Activated CD4-positive, alpha-beta memory T cell treated with anti-CD3 and anti-CD28 coated beads, Interleukin-2, amount 10 ng/mL, durations not matched to agents 7 days and 5 days (primary cell): ENCODE measurements at regions not wholly inside any gene's neighbourhood (a gene's known extent, or its start where the extent isn't known, plus 50 kb on each side); places are given as distances from the start of the nearest gene placed in this dataset.
A peak's percentile ranks its signal among the peaks of the same experiment; 100 is the strongest.

Experiments used
- CTCF ChIA-PET: fragments of 350-600 bp; sonication (Branson Sonifier 250); formaldehyde crosslinking; loops from one replicate; lab custom pipeline; 2021; ENCODE audit warnings: antibody characterized with exemption, inconsistent platforms; lab: Charles Lee
- POLR2A ChIA-PET: fragments of 350-600 bp; sonication (Branson Sonifier 250); formaldehyde crosslinking; loops from one replicate; lab custom pipeline; 2021; ENCODE audit warnings: antibody characterized with exemption; lab: Charles Lee
- DNase-seq: peaks from one replicate; pipeline ENCODE4 v3.0.0-alpha.2; 2020
- H3K27ac Mint-ChIP-seq: one replicate; pipeline ENCODE4 v1.8.0; 2021; ENCODE audit warnings: mild to moderate bottlenecking, mixed read lengths
- H3K27me3 Mint-ChIP-seq: one replicate; pipeline ENCODE4 v1.8.0; 2021; ENCODE audit warnings: mixed read lengths
- H3K36me3 Mint-ChIP-seq: one replicate; pipeline ENCODE4 v1.8.0; 2021; ENCODE audit warnings: low read depth, mixed read lengths
- H3K4me1 Mint-ChIP-seq: one replicate; pipeline ENCODE4 v1.8.0; 2021; ENCODE audit warnings: mixed read lengths
- H3K4me3 Mint-ChIP-seq: one replicate; pipeline ENCODE4 v1.8.0; 2021; ENCODE audit warnings: mild to moderate bottlenecking, mixed read lengths
- H3K9me3 Mint-ChIP-seq: one replicate; pipeline ENCODE4 v1.8.0; 2021; ENCODE audit warnings: mixed read lengths

DNA sequence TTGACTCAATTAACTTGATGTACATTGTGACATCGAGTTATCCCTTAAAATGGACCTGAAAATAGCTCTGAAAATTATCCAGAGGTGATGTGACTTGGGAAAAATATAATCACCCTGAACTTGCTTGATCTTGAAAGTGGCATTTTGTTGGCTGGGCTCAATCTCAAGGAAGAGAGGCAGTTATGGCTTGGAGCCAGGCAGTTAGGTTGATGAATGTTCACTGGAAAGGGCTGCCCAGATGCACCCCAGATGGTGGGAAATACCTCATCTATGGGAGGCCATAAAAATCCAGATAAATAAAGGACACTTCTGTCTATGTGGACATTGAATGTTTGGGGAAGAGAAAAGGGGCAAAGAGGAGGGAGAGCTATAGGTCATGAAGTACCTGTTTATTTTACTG lies 55.7 kb upstream of the OR5AN1 start:
- peaks cover 19% of the 10 kb centered on the region for H3K27me3 Mint-ChIP-seq
- H3K36me3 Mint-ChIP-seq, result no peaks in the 10 kb centered on the region
- no peak for DNase-seq
- CTCF ChIA-PET, result no interaction called here
- POLR2A ChIA-PET, result no interaction called here
- no peaks in the 10 kb centered on the region for H3K9me3 Mint-ChIP-seq
- no peak overlapping the region for H3K4me3 Mint-ChIP-seq
- H3K4me1 Mint-ChIP-seq, result no peaks in the 10 kb centered on the region
- no peak overlapping the region for H3K27ac Mint-ChIP-seq

DNA sequence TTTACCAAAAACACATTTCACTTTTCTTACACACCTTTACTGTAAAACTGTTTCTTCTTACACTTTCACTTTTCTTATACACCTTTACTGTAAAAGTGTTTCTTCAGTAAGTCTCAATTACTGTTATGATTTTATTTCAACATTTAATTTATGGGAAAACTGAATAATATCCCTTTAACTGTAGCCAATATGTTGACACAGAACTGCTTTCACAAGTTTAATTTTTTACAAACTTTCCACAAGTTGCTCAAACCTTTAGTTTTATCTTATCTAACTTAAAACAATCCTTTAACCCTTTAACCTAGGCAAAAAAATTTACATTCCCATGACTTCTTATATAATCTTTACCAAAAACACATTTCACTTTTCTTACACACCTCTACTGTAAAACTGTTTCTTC lies 63.3 kb upstream of the OR5AN1 start:
- no peak for DNase-seq
- Mint-ChIP-seq H3K4me1 (no peaks in the 10 kb centered on the region), H3K36me3 (no peaks in the 10 kb centered on the region), H3K27ac (no peak overlapping the region), H3K9me3 (peaks cover 4% of the 10 kb centered on the region), H3K4me3 (no peak overlapping the region), H3K27me3 (peaks cover 20% of the 10 kb centered on the region)
- POLR2A ChIA-PET, result no interaction called here
- CTCF ChIA-PET, result no interaction called here

DNA sequence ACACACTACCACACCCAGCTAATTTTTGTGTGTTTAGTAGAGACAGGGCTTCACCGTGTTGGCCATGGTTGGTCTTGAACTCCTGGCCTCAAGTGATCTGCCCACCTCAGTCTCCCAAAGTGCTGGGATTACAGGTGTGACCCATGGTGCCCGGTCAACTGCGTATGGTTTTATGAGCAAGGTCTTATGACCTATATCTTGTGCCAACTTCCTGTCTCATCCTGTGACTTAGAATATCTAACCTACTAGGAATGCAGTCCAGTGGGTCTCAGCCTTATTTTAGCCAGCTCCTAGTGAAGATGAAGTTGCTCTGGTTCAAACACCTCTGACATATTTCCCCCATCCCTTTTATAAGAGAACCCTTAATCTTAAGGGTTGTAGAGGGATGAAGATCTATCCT lies 66.1 kb upstream of the OR5AN1 start:
- DNase-seq, result no peak
- no peaks in the 10 kb centered on the region for H3K36me3 Mint-ChIP-seq
- H3K4me1 Mint-ChIP-seq, result no peaks in the 10 kb centered on the region
- no peak overlapping the region for H3K27ac Mint-ChIP-seq
- no peak overlapping the region for H3K4me3 Mint-ChIP-seq
- POLR2A ChIA-PET, result no interaction called here
- peaks cover 20% of the 10 kb centered on the region for H3K27me3 Mint-ChIP-seq
- CTCF ChIA-PET, result interaction anchor here (0.9 kb wide), 1 partner anchor 121 kb away, joined by 4 read pairs; the partner anchor contains the start of gene DTX4
- H3K9me3 Mint-ChIP-seq, result peaks cover 4% of the 10 kb centered on the region

DNA sequence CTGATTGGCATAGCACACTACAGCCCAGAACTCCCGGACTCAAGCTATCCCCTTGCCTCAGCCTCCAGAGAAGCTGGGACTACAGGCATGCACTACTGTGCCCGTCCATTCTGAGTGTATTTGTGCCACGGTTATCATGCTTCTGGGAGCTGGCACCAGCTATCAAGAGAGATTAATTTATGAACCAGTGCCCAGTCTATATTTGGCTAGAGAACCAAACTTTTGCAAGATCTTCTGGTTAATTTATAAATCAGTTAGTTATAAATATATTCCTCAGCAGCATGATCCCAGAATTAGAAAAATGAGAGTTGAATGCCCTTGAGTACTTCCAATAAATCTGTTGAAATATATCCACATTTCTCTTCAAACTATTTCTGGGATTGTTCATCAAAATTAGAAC lies 67.5 kb upstream of the OR5AN1 start:
- Mint-ChIP-seq H3K36me3 (no peaks in the 10 kb centered on the region), H3K9me3 (peaks cover 4% of the 10 kb centered on the region), H3K4me1 (no peaks in the 10 kb centered on the region)

DNA sequence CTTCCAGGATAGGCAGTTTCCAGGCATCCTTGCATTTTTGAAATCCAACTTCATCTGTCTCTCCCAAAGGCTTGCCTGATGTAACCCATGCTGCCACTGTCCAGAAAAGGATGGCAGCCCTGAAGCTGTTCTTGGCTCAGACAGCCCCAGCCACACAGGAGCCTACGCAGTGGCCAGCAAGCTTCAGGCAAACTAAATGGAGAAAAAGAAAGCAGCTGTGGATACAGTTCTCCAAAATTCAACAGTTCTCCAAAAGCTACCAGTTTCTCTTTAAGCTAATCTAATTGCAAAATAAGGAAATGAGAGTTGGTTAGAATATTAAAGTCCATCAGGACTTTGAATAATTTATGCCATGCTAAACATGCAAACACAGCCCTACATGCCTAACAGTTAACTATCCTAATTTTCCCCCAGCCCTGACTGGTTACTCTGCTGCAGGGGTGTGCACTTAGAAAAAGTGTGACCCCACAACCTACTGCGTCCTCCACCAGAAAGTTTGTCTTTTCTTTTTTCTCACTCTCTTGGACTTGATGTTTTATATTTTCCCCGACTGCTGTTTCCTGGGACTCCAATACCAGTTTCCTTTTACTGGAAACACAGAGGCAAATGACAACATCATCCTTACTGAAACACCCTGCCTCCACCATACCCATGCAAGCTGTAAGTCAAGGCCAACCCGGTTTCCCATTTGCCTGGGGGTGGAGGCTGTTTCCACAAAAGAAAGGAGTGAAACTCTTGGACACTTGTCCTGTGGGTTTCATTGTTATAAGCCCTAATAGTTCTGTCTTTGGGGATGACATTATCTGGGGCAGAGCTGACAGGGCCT lies 69.1 kb upstream of the OR5AN1 start:
- H3K4me1 Mint-ChIP-seq, result peaks cover 4% of the 10 kb centered on the region
- no peaks in the 10 kb centered on the region for H3K36me3 Mint-ChIP-seq
- ChIA-PET POLR2A (no interaction called here), CTCF (interaction anchor here (1.1 to 1.2 kb wide), 2 partner anchors 9 to 118 kb away, joined by 3 to 4 read pairs; partner anchors contain the start of gene DTX4)
- H3K4me3 Mint-ChIP-seq, result no peak overlapping the region
- peaks cover 22% of the 10 kb centered on the region for H3K27me3 Mint-ChIP-seq
- peaks cover 4% of the 10 kb centered on the region for H3K9me3 Mint-ChIP-seq
- no peak overlapping the region for H3K27ac Mint-ChIP-seq
- no peak for DNase-seq

More for the DNA sequence above, 67.5 kb upstream of the OR5AN1 start:
- CTCF ChIA-PET, result interaction anchor here (1.1 to 1.2 kb wide), 2 partner anchors 10 to 120 kb away, joined by 3 to 4 read pairs; partner anchors contain the start of gene DTX4
- Mint-ChIP-seq H3K27me3 (peaks cover 21% of the 10 kb centered on the region), H3K27ac (no peak overlapping the region), H3K4me3 (no peak overlapping the region)
- POLR2A ChIA-PET, result no interaction called here
- DNase-seq, result no peak

DNA sequence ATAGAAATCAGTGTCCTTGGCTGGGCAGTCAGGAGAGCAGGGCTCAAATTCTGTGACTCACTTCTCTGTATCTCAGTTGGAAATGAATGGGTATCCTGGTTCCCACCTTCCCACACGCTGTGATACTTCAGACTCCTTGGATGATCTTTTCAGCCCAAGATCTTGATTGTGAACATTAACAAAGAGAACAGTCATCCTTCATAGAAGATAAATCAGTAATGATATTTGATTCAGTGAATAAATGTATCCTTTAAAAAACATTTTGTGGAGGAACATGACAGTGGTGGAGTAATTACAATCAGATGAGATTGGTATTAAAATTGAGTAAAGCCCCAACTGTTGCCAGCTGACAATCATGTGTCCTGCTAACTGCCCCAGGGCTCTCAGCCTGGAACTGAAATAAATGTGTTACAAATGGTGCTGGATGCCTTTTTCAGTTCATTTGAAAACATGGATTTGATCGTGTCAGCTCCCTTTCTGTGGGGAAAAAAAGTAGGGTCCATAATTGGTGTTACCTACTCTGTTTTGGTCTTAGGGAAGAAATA lies 72.9 kb upstream of the OR5AN1 start:
- Mint-ChIP-seq H3K4me1 (peaks cover 16% of the 10 kb centered on the region), H3K27ac (no peak overlapping the region), H3K27me3 (peaks cover 20% of the 10 kb centered on the region), H3K4me3 (no peak overlapping the region), H3K9me3 (no peaks in the 10 kb centered on the region), H3K36me3 (no peaks in the 10 kb centered on the region)
- ChIA-PET POLR2A (no interaction called here), CTCF (interaction anchor here (1.0 to 1.9 kb wide), 2 partner anchors 114 to 127 kb away, joined by 4 to 10 read pairs; partner anchors contain the start of gene DTX4)
- DNase-seq, result no peak

DNA sequence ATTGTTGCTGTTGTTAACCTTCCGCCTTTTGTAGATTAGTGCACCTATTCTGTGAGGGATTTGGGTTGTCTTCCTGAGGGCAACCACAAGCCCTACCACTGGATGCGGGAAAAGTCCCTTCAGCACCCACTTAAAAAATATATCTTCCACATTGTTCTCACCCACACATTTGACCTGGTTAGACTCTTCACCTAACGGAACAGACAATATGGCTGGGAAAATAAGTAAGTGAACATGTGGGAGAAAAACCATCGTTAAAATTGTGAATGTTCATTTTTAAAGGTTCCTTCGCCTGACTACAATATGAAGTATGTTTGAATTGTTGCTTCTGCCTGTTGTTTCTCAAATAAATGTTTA lies 72.0 kb upstream of the MPEG1 start:
- H3K27ac Mint-ChIP-seq, result no peak overlapping the region
- POLR2A ChIA-PET, result no interaction called here
- CTCF ChIA-PET, result no interaction called here
- no peak overlapping the region for H3K4me3 Mint-ChIP-seq
- H3K36me3 Mint-ChIP-seq, result no peaks in the 10 kb centered on the region
- peaks cover 16% of the 10 kb centered on the region for H3K4me1 Mint-ChIP-seq
- H3K27me3 Mint-ChIP-seq, result peaks cover 19% of the 10 kb centered on the region
- no peaks in the 10 kb centered on the region for H3K9me3 Mint-ChIP-seq
- DNase-seq, result no peak

DNA sequence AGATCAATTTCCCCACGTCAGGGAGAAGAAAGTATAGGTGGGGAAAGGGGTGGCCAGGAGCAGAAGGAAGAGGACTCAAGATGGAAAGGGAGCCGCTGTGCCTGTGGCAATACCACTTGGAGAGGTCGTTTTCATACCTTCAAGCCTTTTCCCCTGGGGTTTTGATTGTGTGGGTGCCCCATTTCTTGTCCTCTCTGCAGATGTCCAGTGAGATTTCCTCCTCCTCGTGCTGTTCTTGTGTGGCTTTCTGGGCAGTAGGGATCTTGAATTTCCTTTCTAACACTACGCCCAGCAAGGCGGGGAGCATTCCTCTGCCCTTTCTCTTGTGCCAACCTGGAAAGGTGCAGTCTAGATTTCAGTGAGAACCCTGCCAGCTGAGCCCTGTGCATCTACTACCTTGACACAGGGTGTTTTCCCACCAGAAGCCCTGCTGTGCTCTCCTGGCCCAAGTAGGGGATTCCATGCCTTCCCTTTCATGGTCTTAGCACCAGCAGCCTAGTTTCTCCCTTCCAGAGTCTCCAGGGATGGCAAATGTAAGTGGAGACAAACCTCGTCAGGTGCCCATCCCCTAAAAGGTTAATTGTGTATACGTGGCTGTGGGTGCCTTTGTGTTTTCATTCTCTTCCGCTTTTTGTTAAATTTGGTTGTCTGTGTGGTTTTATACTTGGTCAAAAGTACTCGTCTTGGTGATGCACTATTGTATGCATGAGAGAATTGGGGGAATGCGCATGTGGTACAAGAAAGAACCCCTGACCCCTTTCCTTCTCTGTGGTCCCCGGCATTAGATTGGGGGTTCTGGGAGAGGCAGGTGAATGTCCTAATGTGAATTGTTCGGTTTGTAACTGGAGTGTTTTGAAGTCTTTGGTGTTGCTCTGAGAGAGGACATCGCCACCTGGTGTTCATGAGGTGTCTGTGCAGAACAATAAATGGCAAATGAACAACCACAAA lies 71.4 kb upstream of the MPEG1 start:
- Mint-ChIP-seq H3K27ac (no peak overlapping the region), H3K27me3 (peaks cover 17% of the 10 kb centered on the region), H3K36me3 (no peaks in the 10 kb centered on the region), H3K4me3 (peak overlapping the region; percentile 36), H3K9me3 (no peaks in the 10 kb centered on the region), H3K4me1 (peaks cover 16% of the 10 kb centered on the region)
- CTCF ChIA-PET, result interaction anchor here (2.2 kb wide), 1 partner anchor 113 kb away, joined by 13 read pairs; the partner anchor contains the start of gene DTX4
- peak; percentile 56 for DNase-seq
- POLR2A ChIA-PET, result no interaction called here

DNA sequence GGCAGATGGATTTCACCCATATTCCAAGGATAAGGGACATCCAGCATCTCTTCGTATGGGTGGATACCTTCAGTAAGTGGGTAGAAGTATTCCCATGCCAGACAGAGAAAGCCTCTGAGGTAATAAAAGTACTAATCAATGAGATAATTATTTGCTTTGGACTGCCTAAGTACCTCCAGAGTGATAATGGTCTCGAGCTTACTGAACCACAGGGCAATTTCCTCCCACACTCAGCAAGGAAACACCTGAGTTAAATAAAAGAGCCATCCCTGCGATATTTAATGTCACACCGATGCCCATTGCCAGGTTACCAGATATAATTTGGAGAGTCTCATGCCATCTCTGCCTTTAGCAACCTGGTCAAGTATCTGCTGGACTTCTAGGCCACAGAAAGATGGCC lies 70.6 kb upstream of the MPEG1 start:
- no peaks in the 10 kb centered on the region for H3K36me3 Mint-ChIP-seq
- H3K4me1 Mint-ChIP-seq, result peaks cover 16% of the 10 kb centered on the region
- H3K9me3 Mint-ChIP-seq, result no peaks in the 10 kb centered on the region
- no peak overlapping the region for H3K4me3 Mint-ChIP-seq
- POLR2A ChIA-PET, result no interaction called here
- peaks cover 17% of the 10 kb centered on the region for H3K27me3 Mint-ChIP-seq
- H3K27ac Mint-ChIP-seq, result no peak overlapping the region
- CTCF ChIA-PET, result interaction anchor here (2.2 kb wide), 1 partner anchor 112 kb away, joined by 13 read pairs; the partner anchor contains the start of gene DTX4
- no peak for DNase-seq

DNA sequence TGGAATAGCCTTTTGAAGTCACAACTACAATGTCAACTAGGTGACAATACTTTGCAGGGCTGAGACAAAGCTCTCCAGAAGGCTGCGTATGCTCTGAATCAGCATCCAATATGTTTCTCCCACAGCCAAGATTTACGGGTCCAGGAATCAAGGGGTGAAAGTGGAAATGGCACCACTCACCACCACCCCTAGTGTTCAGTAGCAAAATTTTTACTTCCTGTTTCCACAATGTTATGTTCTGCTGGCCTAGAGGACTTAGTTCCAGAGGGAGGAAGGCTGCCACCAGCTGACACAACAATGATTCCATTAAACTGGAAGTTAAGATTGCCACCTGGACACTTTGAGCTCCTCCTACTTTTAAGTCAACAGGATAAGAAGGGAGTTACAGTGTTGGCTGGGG lies 68.5 kb upstream of the MPEG1 start:
- CTCF ChIA-PET, result interaction anchor here (1.1 kb wide), 1 partner anchor 9 kb away, joined by 3 read pairs; no protein-coding TSS in a partner anchor
- peaks cover 16% of the 10 kb centered on the region for H3K4me1 Mint-ChIP-seq
- H3K27ac Mint-ChIP-seq, result no peak overlapping the region
- H3K36me3 Mint-ChIP-seq, result no peaks in the 10 kb centered on the region
- no peak for DNase-seq
- H3K4me3 Mint-ChIP-seq, result no peak overlapping the region
- H3K27me3 Mint-ChIP-seq, result peaks cover 10% of the 10 kb centered on the region
- POLR2A ChIA-PET, result no interaction called here
- H3K9me3 Mint-ChIP-seq, result no peaks in the 10 kb centered on the region

DNA sequence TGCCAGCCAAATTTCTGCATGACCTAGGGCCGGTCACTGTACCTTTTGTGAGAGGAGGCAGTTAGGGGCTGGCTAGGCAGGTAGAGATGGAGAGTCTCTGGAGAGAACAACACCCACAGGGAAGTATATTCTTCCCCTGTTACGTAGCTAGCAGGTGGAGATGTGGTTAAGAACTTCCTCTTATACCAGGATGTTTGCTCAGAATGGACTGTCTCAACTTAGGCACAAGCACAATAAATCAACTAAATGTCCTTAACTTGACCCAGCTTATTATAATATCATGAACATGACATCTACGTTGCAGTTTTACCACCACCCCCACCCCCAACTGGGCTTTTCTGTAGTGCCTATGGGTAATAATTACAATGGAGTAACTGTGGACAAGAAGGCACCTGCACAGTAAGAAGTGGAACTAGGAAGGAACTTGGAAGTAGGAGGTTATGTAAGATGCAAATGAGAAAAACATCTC lies 60.7 kb upstream of the MPEG1 start:
- DNase-seq, result no peak
- Mint-ChIP-seq H3K27me3 (no peaks in the 10 kb centered on the region), H3K27ac (peak overlapping the region; percentile 56), H3K4me1 (peaks cover 29% of the 10 kb centered on the region), H3K9me3 (no peaks in the 10 kb centered on the region), H3K4me3 (no peak overlapping the region), H3K36me3 (no peaks in the 10 kb centered on the region)
- ChIA-PET CTCF (interaction anchor here (1.6 to 2.2 kb wide), 2 partner anchors 10 to 102 kb away, joined by 5 to 6 read pairs; partner anchors contain the start of gene DTX4), POLR2A (no interaction called here)

DNA sequence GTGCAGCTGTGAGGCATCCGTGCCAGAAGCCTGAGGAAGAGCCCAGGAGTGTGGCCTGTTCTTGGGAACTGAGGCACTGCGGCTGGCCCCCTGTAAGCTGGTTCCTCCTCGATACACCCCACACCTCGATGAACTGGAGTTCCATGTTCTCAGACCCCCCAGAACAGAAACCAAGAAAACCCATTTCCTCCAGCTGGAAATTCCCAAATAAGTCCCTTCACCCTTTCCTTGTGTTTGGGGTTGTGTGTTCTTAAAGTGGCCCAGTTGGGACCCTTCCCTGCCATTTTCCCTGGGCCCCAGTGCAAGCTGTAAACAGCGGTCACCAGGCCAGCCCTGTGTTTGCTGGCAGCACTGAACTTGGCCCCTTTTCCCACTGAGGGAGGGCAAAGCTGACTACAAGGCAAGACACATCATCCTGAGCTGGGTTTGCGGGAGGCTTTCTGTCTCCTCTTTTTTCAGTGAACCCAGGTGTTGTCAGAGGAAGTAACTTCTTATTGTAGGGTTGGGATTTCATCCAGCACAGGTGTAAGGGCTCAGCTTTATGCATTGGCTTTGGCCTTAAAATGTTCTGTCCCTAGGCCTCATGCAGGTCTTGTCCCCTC lies 60.1 kb upstream of the MPEG1 start:
- no peaks in the 10 kb centered on the region for H3K36me3 Mint-ChIP-seq
- peaks cover 29% of the 10 kb centered on the region for H3K4me1 Mint-ChIP-seq
- no peaks in the 10 kb centered on the region for H3K9me3 Mint-ChIP-seq
- CTCF ChIA-PET, result interaction anchor here (1.6 to 2.2 kb wide), 2 partner anchors 9 to 101 kb away, joined by 5 to 6 read pairs; partner anchors contain the start of gene DTX4
- POLR2A ChIA-PET, result no interaction called here
- H3K27me3 Mint-ChIP-seq, result no peaks in the 10 kb centered on the region
- H3K27ac Mint-ChIP-seq, result peak overlapping the region; percentile 56
- H3K4me3 Mint-ChIP-seq, result no peak overlapping the region
- DNase-seq, result no peak
